ENCODE measurements at regions not wholly inside any gene's neighbourhood (a gene's known extent, or its start where the extent isn't known, plus 50 kb on each side); places are given as distances from the start of the nearest gene placed in this dataset.
A peak's percentile ranks its signal among the peaks of the same experiment; 100 is the strongest.

GRCh38 chr7:113285411-113285810 is 167.1 kb upstream of the SMIM30 start (continued):
- no peak for TF ChIP-seq ZNF70 (CRISPR knock-in tag; IDR thresholded peaks at IDR 0.05)
- no peak for TF ChIP-seq TCF4 (CRISPR knock-in tag; IDR thresholded peaks at IDR 0.05; ENCODE audit: borderline replicate concordance)
- TF ChIP-seq PPARA (CRISPR knock-in tag; IDR thresholded peaks at IDR 0.05; ENCODE audit: borderline replicate concordance) = no peak
- no peak for TF ChIP-seq ISL1 (CRISPR knock-in tag; IDR thresholded peaks at IDR 0.05)
- no peak for TF ChIP-seq GLIS3 (CRISPR knock-in tag; IDR thresholded peaks at IDR 0.05)
- TF ChIP-seq ZFP3 (CRISPR knock-in tag; IDR thresholded peaks at IDR 0.05) = no peak
- no peak for TF ChIP-seq ESRRG (CRISPR knock-in tag; IDR thresholded peaks at IDR 0.05)
- no peak for TF ChIP-seq TOX (CRISPR knock-in tag; IDR thresholded peaks at IDR 0.05; ENCODE audit: borderline replicate concordance)

- TF ChIP-seq ZNF8 (CRISPR knock-in tag; IDR thresholded peaks at IDR 0.05) = no peak
- TF ChIP-seq PATZ1 (CRISPR knock-in tag; IDR thresholded peaks at IDR 0.05; ENCODE audit: borderline replicate concordance) = no peak
- no peak for TF ChIP-seq RARB (CRISPR knock-in tag; IDR thresholded peaks at IDR 0.05)
- TF ChIP-seq BACH2 (CRISPR knock-in tag; IDR thresholded peaks at IDR 0.05; ENCODE audit: borderline replicate concordance) = no peak
- no peak for TF ChIP-seq ESRRG (CRISPR knock-in tag; IDR thresholded peaks at IDR 0.05)
- TF ChIP-seq CSDC2 (CRISPR knock-in tag; IDR thresholded peaks at IDR 0.05) = no peak
- TF ChIP-seq CREB5 (CRISPR knock-in tag; IDR thresholded peaks at IDR 0.05; ENCODE audit: low read depth) = no peak
- TF ChIP-seq CSRNP3 (CRISPR knock-in tag; IDR thresholded peaks at IDR 0.05) = no peak
- peak; percentile 72 for ATAC-seq
Measured at GRCh38 chr7:113283861-113284260, 165.5 kb upstream of the SMIM30 start.

GRCh38 chr7:113282875-113283274 is 164.5 kb upstream of the SMIM30 start:
- ATAC-seq = no peak
- TF ChIP-seq CREB5 (CRISPR knock-in tag; IDR thresholded peaks at IDR 0.05; ENCODE audit: low read depth) = no peak
- no peak for TF ChIP-seq OSR1 (CRISPR knock-in tag; IDR thresholded peaks at IDR 0.05)
- no peak for TF ChIP-seq PPARA (CRISPR knock-in tag; IDR thresholded peaks at IDR 0.05; ENCODE audit: borderline replicate concordance)
- TF ChIP-seq TOX (CRISPR knock-in tag; IDR thresholded peaks at IDR 0.05; ENCODE audit: borderline replicate concordance) = no peak
- TF ChIP-seq GLIS3 (CRISPR knock-in tag; IDR thresholded peaks at IDR 0.05) = no peak
- no peak for TF ChIP-seq ZFP30 (CRISPR knock-in tag; IDR thresholded peaks at IDR 0.05)
- TF ChIP-seq ZNF565 (CRISPR knock-in tag; conservative IDR thresholded peaks at IDR 0.05; ENCODE audit: low read depth) = no peak
- no peak for TF ChIP-seq SNAI2 (CRISPR knock-in tag; IDR thresholded peaks at IDR 0.05)
- TF ChIP-seq CSDC2 (CRISPR knock-in tag; IDR thresholded peaks at IDR 0.05) = no peak
- TF ChIP-seq RARB (CRISPR knock-in tag; IDR thresholded peaks at IDR 0.05) = no peak
- TF ChIP-seq ESRRG (CRISPR knock-in tag; IDR thresholded peaks at IDR 0.05) = no peak
- TF ChIP-seq ZNF8 (CRISPR knock-in tag; IDR thresholded peaks at IDR 0.05) = no peak
- no peak for TF ChIP-seq ZC3H10 (CRISPR knock-in tag; IDR thresholded peaks at IDR 0.05)

GRCh38 chr7:113281223-113281622 is 162.9 kb upstream of the SMIM30 start:
- TF ChIP-seq TCF4 (CRISPR knock-in tag; IDR thresholded peaks at IDR 0.05; ENCODE audit: borderline replicate concordance) (no peak), ZNF8 (CRISPR knock-in tag; IDR thresholded peaks at IDR 0.05) (no peak), ISL1 (CRISPR knock-in tag; IDR thresholded peaks at IDR 0.05) (peak; percentile 35), TOX (CRISPR knock-in tag; IDR thresholded peaks at IDR 0.05; ENCODE audit: borderline replicate concordance) (no peak), GLIS3 (CRISPR knock-in tag; IDR thresholded peaks at IDR 0.05) (no peak)
- no peak for ATAC-seq

- 0 out of 2 replicates have a peak, but pooled peaks have one; percentile 77 for TF ChIP-seq POU6F1 (CRISPR knock-in tag; IDR thresholded peaks at IDR 0.05; ENCODE audit: borderline replicate concordance, low read depth)
- no peak for TF ChIP-seq CSRNP3 (CRISPR knock-in tag; IDR thresholded peaks at IDR 0.05)
- TF ChIP-seq ARNTL (CRISPR knock-in tag; IDR thresholded peaks at IDR 0.05; ENCODE audit: borderline replicate concordance, low read depth) = no peak
- TF ChIP-seq TCF4 (CRISPR knock-in tag; IDR thresholded peaks at IDR 0.05; ENCODE audit: borderline replicate concordance) = 0 out of 2 replicates have a peak, but pooled peaks have one; percentile 27
- no peak for TF ChIP-seq RARB (CRISPR knock-in tag; IDR thresholded peaks at IDR 0.05)
- no peak for TF ChIP-seq CSDC2 (CRISPR knock-in tag; IDR thresholded peaks at IDR 0.05)
- 0 out of 2 replicates have a peak, but pooled peaks have one; percentile 33 for TF ChIP-seq ZC3H10 (CRISPR knock-in tag; IDR thresholded peaks at IDR 0.05)
- TF ChIP-seq ISL1 (CRISPR knock-in tag; IDR thresholded peaks at IDR 0.05) = peak; percentile 86
- peak; percentile 66; the same call in 1 of the 2 replicates for TF ChIP-seq PATZ1 (CRISPR knock-in tag; IDR thresholded peaks at IDR 0.05; ENCODE audit: borderline replicate concordance)
- peak; percentile 68 for ATAC-seq
Measured at GRCh38 chr7:113279256-113279655, 160.9 kb upstream of the SMIM30 start.
